GM23338 (cell line): ENCODE measurements at regions not wholly inside any gene's neighbourhood (a gene's known extent, or its start where the extent isn't known, plus 50 kb on each side); places are given as distances from the start of the nearest gene placed in this dataset.

Experiments used
- CREB1 ChIP-seq: fragments of 250-450 bp; sonication (Bioruptor Pico); IDR thresholded peaks from 2 replicates; pipeline ENCODE4 v1.5.0; 2020; ENCODE audit warnings: low read depth, mild to moderate bottlenecking, moderate library complexity
- CTCF ChIP-seq, 2 experiments: fragments of 200-600 bp in 1 of 2; sonication (generic) in 1 of 2; conservative IDR thresholded peaks; 2 replicates each; pipeline versions ENCODE4 v1.5.1 to v1.6.1; 2016 to 2017; ENCODE audit warnings: antibody characterized with exemption in 2 of 2, low read depth in 2 of 2, mild to moderate bottlenecking in 2 of 2, moderate library complexity in 1 of 2
- ETS1 ChIP-seq: IDR thresholded peaks from 2 replicates; pipeline ENCODE4 v1.6.1; 2016; ENCODE audit warnings: antibody characterized with exemption
- EZH2 ChIP-seq: fragments of 200-600 bp; sonication (generic); IDR thresholded peaks from one replicate; pipeline ENCODE4 v1.8.0; 2017; ENCODE audit warnings: antibody characterized with exemption, mild to moderate bottlenecking, low read depth; ENCODE audit not compliant: unreplicated experiment
- EZH2phosphoT487 ChIP-seq: fragments of 200-600 bp; sonication (generic); IDR thresholded peaks from one replicate; pipeline ENCODE4 v1.8.1; 2018; ENCODE audit warnings: antibody characterized with exemption; ENCODE audit not compliant: unreplicated experiment
- JUNB ChIP-seq: IDR thresholded peaks from one replicate; pipeline ENCODE4 v1.6.1; 2016; ENCODE audit warnings: antibody characterized with exemption; ENCODE audit not compliant: unreplicated experiment
- NANOG ChIP-seq: IDR thresholded peaks from 2 replicates; pipeline ENCODE4 v1.6.1; 2016; ENCODE audit warnings: antibody characterized with exemption, borderline replicate concordance
- POLR2AphosphoS5 ChIP-seq: IDR thresholded peaks from 2 replicates; pipeline ENCODE4 v1.6.1; 2016; ENCODE audit warnings: antibody characterized with exemption, low read depth
- REST ChIP-seq: IDR thresholded peaks from one replicate; pipeline ENCODE4 v1.6.1; 2018; ENCODE audit warnings: antibody characterized with exemption; ENCODE audit not compliant: unreplicated experiment
- STAT1 ChIP-seq: IDR thresholded peaks from one replicate; pipeline ENCODE4 v1.6.1; 2016; ENCODE audit warnings: antibody characterized with exemption; ENCODE audit not compliant: unreplicated experiment
- ZNF462 ChIP-seq: fragments of 250-450 bp; sonication (Bioruptor Pico); IDR thresholded peaks from 2 replicates; pipeline ENCODE4 v1.5.0; 2020; ENCODE audit warnings: mild to moderate bottlenecking, moderate library complexity

GRCh38 chr2:56732946-56733345 lies 549.2 kb downstream of the CCDC85A start:
- TF ChIP-seq REST, result no peak
- TF ChIP-seq CTCF (conservative IDR thresholded peaks at IDR 0.05; ENCODE audit: low read depth in 2 of 2), result no peak
- no peak for TF ChIP-seq EZH2phosphoT487
- no peak for TF ChIP-seq JUNB
- TF ChIP-seq POLR2AphosphoS5, result no peak
- no peak for TF ChIP-seq STAT1
- TF ChIP-seq ZNF462 (CRISPR knock-in tag), result no peak
- TF ChIP-seq EZH2, result no peak
- no peak for TF ChIP-seq CREB1
- no peak for TF ChIP-seq NANOG
- TF ChIP-seq ETS1, result no peak
